Ovary (tissue), 7 donors: ENCODE measurements at regions not wholly inside any gene's neighbourhood (a gene's known extent, or its start where the extent isn't known, plus 50 kb on each side); places are given as distances from the start of the nearest gene placed in this dataset.

Source experiments
- DNase-seq, 5 donors: peaks; one replicate each; pipeline ENCODE4 v3.0.0-alpha.2; 2019 to 2020
- H3K27ac ChIP-seq, 2 donors: fragments of 200-600 bp; one replicate each; pipeline versions ENCODE4 v1.5.1 to v1.8.0; 2019 to 2022
- H3K27me3 ChIP-seq: fragments of 200-600 bp; one replicate; pipeline ENCODE4 v1.8.0; 2022
- H3K36me3 ChIP-seq: fragments of 200-600 bp; sonication (generic); one replicate; pipeline ENCODE4 v1.5.1; 2019
- H3K4me1 ChIP-seq: one replicate; pipeline ENCODE4 v1.8.1; 2013; ENCODE audit warnings: mild to moderate bottlenecking, moderate library complexity; ENCODE audit not compliant: insufficient read depth
- H3K4me3 ChIP-seq: fragments of 200-600 bp; sonication (generic); one replicate; pipeline ENCODE4 v1.5.1; 2017
- H3K9me3 ChIP-seq, 2 donors: fragments of 200-600 bp in 1 of 2; sonication (generic) in 1 of 2; one replicate each; pipeline versions ENCODE4 v1.5.1 to v1.8.1; 2013 to 2019; ENCODE audit warnings: mild to moderate bottlenecking in 1 of 2, moderate library complexity in 1 of 2
- EP300 ChIP-seq: sonication (generic); formaldehyde crosslinking; IDR thresholded peaks from one replicate; pipeline ENCODE4 v1.6.1; 2017; ENCODE audit warnings: antibody characterized with exemption
- POLR2A ChIP-seq: fragments of 450-650 bp; IDR thresholded peaks from one replicate; pipeline ENCODE4 v1.6.1; 2017; ENCODE audit warnings: antibody characterized with exemption, mild to moderate bottlenecking, moderate library complexity
- WGBS, 3 donors: extraction: QIAGEN DNeasy Blood & Tissue Kit in 1 of 3; methylation state at CpG; one replicate each; pipeline versions ENCODE4 v1.1.5 to v1.1.7; 2013 to 2017; 5-methylcytosine and 5-hydroxymethylcytosine counted together
- intact Hi-C, 4 donors: fragments of 100-400 bp; cut with DNase I; formaldehyde crosslinking; loops; one replicate each; pipeline versions ENCODE4 v1.11.0 to v1.15.1; 2022 to 2023
- TF ChIP-seq, protein P1 (sequence below), 3 donors: fragments of 450-650 bp in 2 of 3; fragments of 200-600 bp in 1 of 3; IDR thresholded peaks; one replicate each; pipeline versions ENCODE4 v1.5.1 to v1.8.0; 2016 to 2022; ENCODE audit warnings: antibody characterized with exemption in 3 of 3, mild to moderate bottlenecking in 1 of 3
- donor health status: DM: no; HTN: no; CAD: no; lungs with moderate emphysema.
- donor health status: DM: no; HTN: no; CAD: no.
- donor health status: Bipolar disorder and iron deficiency.
- donor health status: DM: no; HTN: no; CAD: no.
- donor health status: DM: yes; HTN: yes; CAD: no.

GRCh38 chr4:158074851-158075250, 98.0 kb downstream of the GASK1B start:
- Histone ChIP-seq H3K27ac (no peak overlapping the region), H3K36me3 (no peaks in the 10 kb centered on the region), H3K4me1 (peaks cover 3% of the 10 kb centered on the region), H3K4me3 (no peak overlapping the region), H3K9me3 (no peaks in the 10 kb centered on the region), H3K27me3 (no peaks in the 10 kb centered on the region)
- TF ChIP-seq EP300 (no peak), POLR2A (no peak)
- TF ChIP-seq, protein P1, sequence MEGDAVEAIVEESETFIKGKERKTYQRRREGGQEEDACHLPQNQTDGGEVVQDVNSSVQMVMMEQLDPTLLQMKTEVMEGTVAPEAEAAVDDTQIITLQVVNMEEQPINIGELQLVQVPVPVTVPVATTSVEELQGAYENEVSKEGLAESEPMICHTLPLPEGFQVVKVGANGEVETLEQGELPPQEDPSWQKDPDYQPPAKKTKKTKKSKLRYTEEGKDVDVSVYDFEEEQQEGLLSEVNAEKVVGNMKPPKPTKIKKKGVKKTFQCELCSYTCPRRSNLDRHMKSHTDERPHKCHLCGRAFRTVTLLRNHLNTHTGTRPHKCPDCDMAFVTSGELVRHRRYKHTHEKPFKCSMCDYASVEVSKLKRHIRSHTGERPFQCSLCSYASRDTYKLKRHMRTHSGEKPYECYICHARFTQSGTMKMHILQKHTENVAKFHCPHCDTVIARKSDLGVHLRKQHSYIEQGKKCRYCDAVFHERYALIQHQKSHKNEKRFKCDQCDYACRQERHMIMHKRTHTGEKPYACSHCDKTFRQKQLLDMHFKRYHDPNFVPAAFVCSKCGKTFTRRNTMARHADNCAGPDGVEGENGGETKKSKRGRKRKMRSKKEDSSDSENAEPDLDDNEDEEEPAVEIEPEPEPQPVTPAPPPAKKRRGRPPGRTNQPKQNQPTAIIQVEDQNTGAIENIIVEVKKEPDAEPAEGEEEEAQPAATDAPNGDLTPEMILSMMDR (IDR thresholded peaks at IDR 0.05), result no peak
- no peak for DNase-seq
- intact Hi-C loops, result no loop called here
- 94 to 97% (median 96%) methylated on average over 5 of the region's 5 CpGs for WGBS, 3 donors

DNA sequence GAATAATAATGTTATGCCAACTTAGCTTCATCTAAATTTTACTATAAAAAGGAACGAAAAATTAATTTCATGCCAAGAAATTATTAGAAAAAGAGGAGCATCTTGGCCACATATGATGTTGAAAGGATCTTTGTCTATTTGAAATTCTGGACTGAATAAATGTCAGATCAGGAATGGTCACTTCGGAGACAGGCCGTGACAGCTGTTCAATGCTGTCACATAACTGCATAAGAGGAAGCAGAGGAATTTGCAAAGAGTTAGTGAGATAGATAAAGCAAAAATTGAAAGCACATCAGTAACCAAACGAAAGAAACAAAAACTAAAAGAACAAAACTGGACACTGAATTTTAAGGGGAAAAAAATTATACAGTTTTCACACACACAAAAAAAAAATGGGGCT, 100.9 kb downstream of the GASK1B start:
- 72 to 83% (median 72%) methylated on average over 4 of the region's 4 CpGs for WGBS, 3 donors
- no peaks in the 10 kb centered on the region for H3K4me1 ChIP-seq
- H3K4me3 ChIP-seq, result no peak overlapping the region
- intact Hi-C loops, result no loop called here
- TF ChIP-seq, protein P1 (IDR thresholded peaks at IDR 0.05), result no peak
- no peak for TF ChIP-seq EP300
- no peak for TF ChIP-seq POLR2A
- no peak overlapping the region for H3K27ac ChIP-seq
- no peaks in the 10 kb centered on the region for H3K9me3 ChIP-seq
- H3K27me3 ChIP-seq, result no peaks in the 10 kb centered on the region
- H3K36me3 ChIP-seq, result no peaks in the 10 kb centered on the region
- no peak for DNase-seq

- Histone ChIP-seq H3K4me3 (no peak overlapping the region), H3K27me3 (no peaks in the 10 kb centered on the region), H3K9me3 (no peaks in the 10 kb centered on the region), H3K27ac (no peak overlapping the region), H3K4me1 (no peaks in the 10 kb centered on the region), H3K36me3 (no peaks in the 10 kb centered on the region)
- no peak for DNase-seq
- TF ChIP-seq, protein P1 (IDR thresholded peaks at IDR 0.05), result no peak
- no peak for TF ChIP-seq EP300
- no peak for TF ChIP-seq POLR2A
- WGBS, 3 donors, result 6 to 15% (median 9%) methylated on average over 1 of the region's 1 CpG
- intact Hi-C loops, result no loop called here
Observed at GRCh38 chr4:158068068-158068467, 104.8 kb downstream of the GASK1B start.

DNA sequence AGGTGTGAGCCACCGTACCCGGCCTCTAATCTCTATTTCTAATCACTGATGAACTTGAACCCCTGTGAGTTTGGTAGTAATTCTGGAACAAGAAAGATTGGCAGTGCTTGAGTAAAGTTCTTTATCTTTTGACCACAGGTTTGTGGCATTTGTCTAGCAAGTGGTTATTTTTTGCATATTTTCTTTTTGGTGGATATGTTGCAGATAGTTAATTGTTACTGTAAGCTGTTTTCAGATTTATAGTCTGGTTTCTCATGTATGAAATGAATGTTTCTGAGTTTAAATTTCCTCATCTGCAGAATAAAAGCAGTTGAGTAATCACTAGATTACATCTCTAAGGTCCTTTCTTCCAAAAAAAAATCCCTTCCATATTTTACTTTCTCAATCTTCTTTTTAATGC, 105.2 kb downstream of the GASK1B start:
- intact Hi-C loops, result no loop called here
- no peaks in the 10 kb centered on the region for H3K4me1 ChIP-seq
- TF ChIP-seq POLR2A (no peak), EP300 (no peak)
- TF ChIP-seq, protein P1 (IDR thresholded peaks at IDR 0.05), result no peak
- no peak overlapping the region for H3K4me3 ChIP-seq
- no peaks in the 10 kb centered on the region for H3K9me3 ChIP-seq
- DNase-seq, result no peak
- H3K27ac ChIP-seq, result no peak overlapping the region
- H3K36me3 ChIP-seq, result no peaks in the 10 kb centered on the region
- no peaks in the 10 kb centered on the region for H3K27me3 ChIP-seq
- 87 to 97% (median 92%) methylated on average over 2 of the region's 2 CpGs for WGBS, 3 donors

- H3K27me3 ChIP-seq, result no peaks in the 10 kb centered on the region
- no peaks in the 10 kb centered on the region for H3K9me3 ChIP-seq
- intact Hi-C loops, result no loop called here
- H3K27ac ChIP-seq, result no peak overlapping the region
- no peaks in the 10 kb centered on the region for H3K36me3 ChIP-seq
- no peak for DNase-seq
- no peaks in the 10 kb centered on the region for H3K4me1 ChIP-seq
- no peak overlapping the region for H3K4me3 ChIP-seq
- no peak for TF ChIP-seq POLR2A
- 73 to 76% (median 73%) methylated on average over 1 of the region's 1 CpG for WGBS, 3 donors
Observed at GRCh38 chr4:158065603-158066002, 107.2 kb downstream of the GASK1B start.
